CD14-positive monocyte (primary cell): ENCODE measurements at regions not wholly inside any gene's neighbourhood (a gene's known extent, or its start where the extent isn't known, plus 50 kb on each side); places are given as distances from the start of the nearest gene placed in this dataset.
"Not testable (repeated sequence)": the region's sequence is repeated elsewhere in the genome, so short reads cannot be mapped to it uniquely, and the experiment has no call there.

Experiments
- DNase-seq, 3 donors: peaks; one replicate each; pipeline ENCODE4 v3.0.0-alpha.2; 2011 to 2022
- H2AFZ ChIP-seq: 2 replicates; pipeline ENCODE4 v1.6.0; 2012; ENCODE audit warnings: mild to moderate bottlenecking, low read depth, low read length, inconsistent platforms; ENCODE audit not compliant: insufficient read depth, poor library complexity, severe bottlenecking
- H3K27ac ChIP-seq, 2 donors: 1 replicate in 1 of 2; 2 replicates in 1 of 2; pipeline ENCODE4 v1.5.1; 2012 to 2013; ENCODE audit warnings: low read length in 2 of 2, control low read depth in 1 of 2, inconsistent platforms in 1 of 2, low read depth in 1 of 2, mild to moderate bottlenecking in 1 of 2
- H3K27me3 ChIP-seq, 2 donors: one replicate each; pipeline versions ENCODE4 v1.6.0 to v1.6.1; 2011 to 2013; ENCODE audit warnings: low read length in 2 of 2; ENCODE audit not compliant: control insufficient read depth in 2 of 2, insufficient read depth in 2 of 2
- H3K36me3 ChIP-seq, 2 donors: replicated peaks in 1 of 2; 1 replicate in 1 of 2; 2 replicates in 1 of 2; pipeline versions ENCODE4 v1.5.1 to v1.6.1; 2012 to 2013; ENCODE audit warnings: low read length in 2 of 2, control low read depth in 1 of 2, inconsistent platforms in 1 of 2, mild to moderate bottlenecking in 1 of 2; ENCODE audit not compliant: insufficient read depth in 2 of 2, control insufficient read depth in 1 of 2
- H3K4me1 ChIP-seq, 2 donors: 1 replicate in 1 of 2; 2 replicates in 1 of 2; pipeline versions ENCODE4 v1.5.1 to v1.6.1; 2012 to 2013; ENCODE audit warnings: low read length in 2 of 2, control low read depth in 1 of 2, inconsistent platforms in 1 of 2, mild to moderate bottlenecking in 1 of 2, moderate library complexity in 1 of 2; ENCODE audit not compliant: insufficient read depth in 2 of 2, control insufficient read depth in 1 of 2
- H3K4me2 ChIP-seq: replicated peaks from 2 replicates; pipeline ENCODE3; 2012; ENCODE audit warnings: low read length, moderate library complexity, mild to moderate bottlenecking; ENCODE audit not compliant: poor library complexity, severe bottlenecking; ENCODE audit errors: extremely low read depth
- H3K4me3 ChIP-seq, 3 experiments: fragments of 200-600 bp in 1 of 3; sonication (generic) in 1 of 3; replicated peaks in 1 of 3; 1 replicate in 2 of 3; 2 replicates in 1 of 3; pipeline ENCODE4 v1.5.1; 2011 to 2013; ENCODE audit warnings: low read length in 3 of 3, mild to moderate bottlenecking in 3 of 3, control low read depth in 2 of 3, low read depth in 2 of 3, inconsistent platforms in 1 of 3, moderate library complexity in 1 of 3
- H3K79me2 ChIP-seq: 2 replicates; pipeline ENCODE4 v1.6.0; 2012; ENCODE audit warnings: mild to moderate bottlenecking, control low read depth, inconsistent platforms, low read length, moderate library complexity; ENCODE audit not compliant: insufficient read depth
- H3K9ac ChIP-seq: 2 replicates; pipeline ENCODE4 v1.6.0; 2017; ENCODE audit warnings: low read length, mild to moderate bottlenecking; ENCODE audit not compliant: insufficient read depth, poor library complexity, severe bottlenecking
- H3K9me3 ChIP-seq, 2 donors: replicated peaks in 1 of 2; 1 replicate in 1 of 2; 2 replicates in 1 of 2; pipeline versions ENCODE4 v1.5.1 to v1.6.1; 2012 to 2013; ENCODE audit warnings: low read length in 2 of 2, control low read depth in 1 of 2; ENCODE audit not compliant: control insufficient read depth in 1 of 2, insufficient read depth in 1 of 2
- H4K20me1 ChIP-seq: 2 replicates; pipeline ENCODE4 v1.6.0; 2012; ENCODE audit warnings: mild to moderate bottlenecking, low read length, control low read depth, moderate library complexity; ENCODE audit not compliant: insufficient read depth
- H3K27ac Mint-ChIP-seq, 7 donors: one replicate each; pipeline ENCODE4 v1.8.0; 2020; ENCODE audit warnings: mild to moderate bottlenecking in 7 of 7, mixed read lengths in 7 of 7, moderate library complexity in 6 of 7, inconsistent platforms in 2 of 7
- H3K27me3 Mint-ChIP-seq, 3 donors: one replicate each; pipeline ENCODE4 v1.8.0; 2021 to 2022; ENCODE audit warnings: low read depth in 3 of 3, mild to moderate bottlenecking in 3 of 3, mixed read lengths in 3 of 3, moderate library complexity in 3 of 3, inconsistent platforms in 1 of 3
- H3K36me3 Mint-ChIP-seq, 2 donors: one replicate each; pipeline ENCODE4 v1.8.0; 2020; ENCODE audit warnings: mixed read lengths in 2 of 2, inconsistent platforms in 1 of 2, mild to moderate bottlenecking in 1 of 2
- H3K4me1 Mint-ChIP-seq: one replicate; pipeline ENCODE4 v1.8.0; 2020; ENCODE audit warnings: mild to moderate bottlenecking, mixed read lengths
- H3K4me3 Mint-ChIP-seq, 2 donors: one replicate each; pipeline ENCODE4 v1.8.0; 2020; ENCODE audit warnings: mild to moderate bottlenecking in 2 of 2, mixed read lengths in 2 of 2, moderate library complexity in 1 of 2
- H3K9me3 Mint-ChIP-seq, 7 donors: one replicate each; pipeline ENCODE4 v1.8.0; 2020 to 2022; ENCODE audit warnings: mixed read lengths in 7 of 7, mild to moderate bottlenecking in 6 of 7, moderate library complexity in 6 of 7, inconsistent platforms in 2 of 7
- WGBS: methylation state at CpG from one replicate; pipeline ENCODE4 v1.1.5; 2013; ENCODE audit warnings: missing lambda C conversion rate; ENCODE audit not compliant: insufficient coverage; 5-methylcytosine and 5-hydroxymethylcytosine counted together
- intact Hi-C, 2 donors: fragments of 100-400 bp; cut with micrococcal nuclease; formaldehyde crosslinking; loops; one replicate each; pipeline versions ENCODE4 v1.15.0 to v1.15.1; 2023
- TF ChIP-seq, protein P1 (sequence below): fragments of 200-600 bp; IDR thresholded peaks from one replicate; pipeline ENCODE4 v1.8.0; 2022; ENCODE audit warnings: antibody characterized with exemption, mild to moderate bottlenecking

DNA sequence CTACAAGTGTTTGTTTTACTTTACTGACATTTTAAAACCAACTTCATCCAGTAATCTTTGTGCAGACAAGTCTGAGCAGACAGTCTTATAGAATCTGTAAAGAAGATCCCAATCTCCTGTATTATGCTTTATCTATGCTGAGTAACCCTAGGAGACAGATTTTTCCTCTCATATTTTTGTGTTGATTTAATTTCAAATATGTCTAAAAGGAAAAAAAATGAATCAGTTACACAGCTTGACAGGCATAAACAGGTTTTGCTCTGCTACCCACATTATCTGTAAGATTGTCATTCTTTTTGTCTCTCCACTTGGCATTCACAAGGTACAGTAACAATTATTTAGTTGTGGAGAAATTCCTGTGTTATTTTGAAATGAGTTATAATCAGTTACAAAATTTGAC, 415.0 kb downstream of the NYAP2 start:
- no peaks in the 10 kb centered on the region for H3K36me3 ChIP-seq
- no peak overlapping the region for H3K4me2 ChIP-seq
- H3K9ac ChIP-seq: no peak overlapping the region
- H3K79me2 ChIP-seq: no peaks in the 10 kb centered on the region
- H3K27ac ChIP-seq: no peak overlapping the region
- H4K20me1 ChIP-seq: no peaks in the 10 kb centered on the region
- H3K36me3 Mint-ChIP-seq: no peaks in the 10 kb centered on the region
- no peaks in the 10 kb centered on the region for H3K27me3 ChIP-seq
- no peak for DNase-seq
- no peak overlapping the region for H3K4me3 Mint-ChIP-seq
- no peak overlapping the region for H3K27ac Mint-ChIP-seq
- H3K27me3 Mint-ChIP-seq: no peaks in the 10 kb centered on the region
- no peak overlapping the region for H3K4me3 ChIP-seq
- no peaks in the 10 kb centered on the region for H3K4me1 Mint-ChIP-seq
- H3K4me1 ChIP-seq: no peaks in the 10 kb centered on the region
- H3K9me3 ChIP-seq: no peaks in the 10 kb centered on the region
- H3K9me3 Mint-ChIP-seq: peaks cover 0 to 1% (median 0%) of the 10 kb centered on the region in 7 donors
- no peak overlapping the region for H2AFZ ChIP-seq
- intact Hi-C loops: no loop called here
- TF ChIP-seq, protein P1, sequence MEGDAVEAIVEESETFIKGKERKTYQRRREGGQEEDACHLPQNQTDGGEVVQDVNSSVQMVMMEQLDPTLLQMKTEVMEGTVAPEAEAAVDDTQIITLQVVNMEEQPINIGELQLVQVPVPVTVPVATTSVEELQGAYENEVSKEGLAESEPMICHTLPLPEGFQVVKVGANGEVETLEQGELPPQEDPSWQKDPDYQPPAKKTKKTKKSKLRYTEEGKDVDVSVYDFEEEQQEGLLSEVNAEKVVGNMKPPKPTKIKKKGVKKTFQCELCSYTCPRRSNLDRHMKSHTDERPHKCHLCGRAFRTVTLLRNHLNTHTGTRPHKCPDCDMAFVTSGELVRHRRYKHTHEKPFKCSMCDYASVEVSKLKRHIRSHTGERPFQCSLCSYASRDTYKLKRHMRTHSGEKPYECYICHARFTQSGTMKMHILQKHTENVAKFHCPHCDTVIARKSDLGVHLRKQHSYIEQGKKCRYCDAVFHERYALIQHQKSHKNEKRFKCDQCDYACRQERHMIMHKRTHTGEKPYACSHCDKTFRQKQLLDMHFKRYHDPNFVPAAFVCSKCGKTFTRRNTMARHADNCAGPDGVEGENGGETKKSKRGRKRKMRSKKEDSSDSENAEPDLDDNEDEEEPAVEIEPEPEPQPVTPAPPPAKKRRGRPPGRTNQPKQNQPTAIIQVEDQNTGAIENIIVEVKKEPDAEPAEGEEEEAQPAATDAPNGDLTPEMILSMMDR: no peak

DNA sequence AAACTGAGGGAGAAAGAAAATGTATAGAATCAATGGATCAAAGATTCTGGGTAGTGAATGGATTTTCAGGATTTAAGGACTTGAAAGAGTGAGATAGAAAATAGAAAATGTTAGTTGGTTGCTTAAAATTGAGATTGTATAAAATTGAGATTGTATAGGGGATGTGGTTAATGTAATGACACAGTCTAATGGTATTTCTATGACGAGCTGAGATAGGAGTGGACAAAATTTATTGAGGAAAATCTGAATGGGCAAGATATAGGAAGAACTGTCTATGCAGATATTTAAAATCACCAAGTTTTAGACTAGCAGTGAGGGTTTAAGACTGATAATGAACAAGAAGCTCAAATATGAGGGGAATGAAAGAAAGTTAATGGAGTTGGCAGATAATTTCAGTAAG, 406.6 kb downstream of the NYAP2 start:
- Mint-ChIP-seq H3K4me1 (no peaks in the 10 kb centered on the region), H3K27me3 (no peaks in the 10 kb centered on the region), H3K4me3 (no peak overlapping the region), H3K27ac (no peak overlapping the region), H3K36me3 (no peaks in the 10 kb centered on the region), H3K9me3 (no peaks in the 10 kb centered on the region)
- intact Hi-C loops: no loop called here
- Histone ChIP-seq H3K4me3 (no peak overlapping the region), H3K9me3 (no peaks in the 10 kb centered on the region), H3K27ac (no peak overlapping the region), H3K79me2 (no peaks in the 10 kb centered on the region), H4K20me1 (no peaks in the 10 kb centered on the region), H2AFZ (no peak overlapping the region), H3K27me3 (no peaks in the 10 kb centered on the region), H3K9ac (no peak overlapping the region), H3K36me3 (no peaks in the 10 kb centered on the region), H3K4me2 (no peak overlapping the region), H3K4me1 (no peaks in the 10 kb centered on the region)
- DNase-seq: no peak
- TF ChIP-seq, protein P1: no peak
- WGBS: 67% methylated on average over 1 of the region's 1 CpG

DNA sequence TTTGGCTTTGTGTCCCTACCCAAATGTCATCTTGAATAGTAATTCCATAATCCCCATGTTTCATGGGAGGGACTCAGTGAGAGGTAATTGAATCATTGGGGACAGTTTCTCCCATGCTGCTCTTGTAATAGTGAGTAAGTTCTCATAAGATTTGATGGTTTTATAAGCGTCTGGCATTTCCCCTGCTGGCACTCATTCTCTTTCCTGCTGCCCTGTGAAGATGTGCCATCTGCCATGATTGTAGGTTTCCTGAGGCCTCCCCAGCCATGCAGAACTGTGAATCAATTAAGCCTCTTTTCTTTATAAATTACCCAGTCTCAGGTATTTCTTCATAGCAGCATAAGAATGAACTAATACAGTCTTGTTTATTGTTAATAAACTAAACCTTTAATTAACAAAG, 402.6 kb downstream of the NYAP2 start:
- H3K9ac ChIP-seq, H3K27ac Mint-ChIP-seq, H3K36me3 Mint-ChIP-seq, H4K20me1 ChIP-seq, H3K4me3 ChIP-seq, H2AFZ ChIP-seq, DNase-seq, H3K4me1 Mint-ChIP-seq, H3K79me2 ChIP-seq, H3K27ac ChIP-seq, H3K9me3 Mint-ChIP-seq, H3K36me3 ChIP-seq, intact Hi-C loops, H3K27me3 ChIP-seq, H3K4me1 ChIP-seq, H3K27me3 Mint-ChIP-seq, H3K9me3 ChIP-seq, H3K4me3 Mint-ChIP-seq, H3K4me2 ChIP-seq: not testable (repeated sequence)
- no CpG with 5 or more reads among the region's 1 CpG for WGBS
